NB4 (cell line): ENCODE measurements at regions not wholly inside any gene's neighbourhood (a gene's known extent, or its start where the extent isn't known, plus 50 kb on each side); places are given as distances from the start of the nearest gene placed in this dataset.

Source experiments
- POLR2A ChIP-seq: IDR thresholded peaks from 2 replicates; pipeline ENCODE4 v1.6.1; 2011; ENCODE audit warnings: mild to moderate bottlenecking; ENCODE audit not compliant: insufficient read length; ENCODE audit errors: extremely low read depth
- TF ChIP-seq, protein P1 (sequence below): IDR thresholded peaks from one replicate; pipeline ENCODE4 v1.5.1; 2012; ENCODE audit warnings: low read depth, low read length
- TF ChIP-seq, protein P2 (sequence below): IDR thresholded peaks from 2 replicates; pipeline ENCODE4 v1.6.1; 2011; ENCODE audit warnings: low read depth, low read length

DNA sequence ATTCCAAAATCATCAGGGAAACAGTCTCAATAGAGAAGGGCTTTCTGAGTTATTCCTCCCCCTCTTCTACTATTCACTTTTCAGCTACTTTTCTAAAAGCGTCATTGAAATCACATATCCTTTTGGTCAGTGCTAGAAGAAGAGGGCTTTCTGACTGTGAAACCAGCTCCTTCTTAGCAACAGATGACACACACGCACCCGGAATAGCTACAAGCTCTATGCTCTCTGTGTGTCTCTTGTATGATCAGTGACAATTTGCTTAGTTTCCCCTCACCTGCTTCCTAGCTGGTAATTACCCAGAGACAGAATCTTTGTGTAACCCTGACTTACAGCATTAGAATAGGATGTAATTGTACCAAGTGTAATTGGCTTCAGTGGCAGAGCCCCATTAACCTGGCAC, 268.1 kb upstream of the SLITRK2 start:
- TF ChIP-seq, protein P1, sequence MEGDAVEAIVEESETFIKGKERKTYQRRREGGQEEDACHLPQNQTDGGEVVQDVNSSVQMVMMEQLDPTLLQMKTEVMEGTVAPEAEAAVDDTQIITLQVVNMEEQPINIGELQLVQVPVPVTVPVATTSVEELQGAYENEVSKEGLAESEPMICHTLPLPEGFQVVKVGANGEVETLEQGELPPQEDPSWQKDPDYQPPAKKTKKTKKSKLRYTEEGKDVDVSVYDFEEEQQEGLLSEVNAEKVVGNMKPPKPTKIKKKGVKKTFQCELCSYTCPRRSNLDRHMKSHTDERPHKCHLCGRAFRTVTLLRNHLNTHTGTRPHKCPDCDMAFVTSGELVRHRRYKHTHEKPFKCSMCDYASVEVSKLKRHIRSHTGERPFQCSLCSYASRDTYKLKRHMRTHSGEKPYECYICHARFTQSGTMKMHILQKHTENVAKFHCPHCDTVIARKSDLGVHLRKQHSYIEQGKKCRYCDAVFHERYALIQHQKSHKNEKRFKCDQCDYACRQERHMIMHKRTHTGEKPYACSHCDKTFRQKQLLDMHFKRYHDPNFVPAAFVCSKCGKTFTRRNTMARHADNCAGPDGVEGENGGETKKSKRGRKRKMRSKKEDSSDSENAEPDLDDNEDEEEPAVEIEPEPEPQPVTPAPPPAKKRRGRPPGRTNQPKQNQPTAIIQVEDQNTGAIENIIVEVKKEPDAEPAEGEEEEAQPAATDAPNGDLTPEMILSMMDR, result no peak
- no peak for TF ChIP-seq POLR2A
- TF ChIP-seq, protein P2, sequence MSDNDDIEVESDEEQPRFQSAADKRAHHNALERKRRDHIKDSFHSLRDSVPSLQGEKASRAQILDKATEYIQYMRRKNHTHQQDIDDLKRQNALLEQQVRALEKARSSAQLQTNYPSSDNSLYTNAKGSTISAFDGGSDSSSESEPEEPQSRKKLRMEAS, result no peak
